HK-2 (cell line): ENCODE measurements at regions not wholly inside any gene's neighbourhood (a gene's known extent, or its start where the extent isn't known, plus 50 kb on each side); places are given as distances from the start of the nearest gene placed in this dataset.
"Not testable (repeated sequence)": the region's sequence is repeated elsewhere in the genome, so short reads cannot be mapped to it uniquely, and the experiment has no call there.

Experiments used
- DNase-seq: peaks from one replicate; pipeline ENCODE4 v3.0.0-alpha.2; 2018; ENCODE audit not compliant: unreplicated experiment

DNA sequence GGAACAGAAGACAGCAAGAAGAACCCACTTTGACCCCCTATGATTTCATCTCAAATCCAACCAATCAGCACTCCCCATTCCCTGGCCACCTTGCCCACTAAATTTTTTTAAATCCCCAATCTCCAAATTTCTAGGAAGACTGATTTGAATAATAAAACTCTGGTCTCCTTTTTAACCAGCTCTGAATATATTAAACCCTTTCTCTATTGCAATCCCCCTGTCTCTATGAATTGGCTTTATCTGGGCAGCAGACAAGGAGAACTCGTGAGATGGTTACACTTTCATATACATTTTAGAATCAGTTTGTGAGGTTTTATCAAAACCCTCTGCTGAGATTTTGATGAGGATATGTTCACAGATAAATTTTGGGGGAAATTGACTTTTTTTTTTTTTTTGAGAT, 90.3 kb upstream of the TRIM24 start:
- no peak for DNase-seq

DNA sequence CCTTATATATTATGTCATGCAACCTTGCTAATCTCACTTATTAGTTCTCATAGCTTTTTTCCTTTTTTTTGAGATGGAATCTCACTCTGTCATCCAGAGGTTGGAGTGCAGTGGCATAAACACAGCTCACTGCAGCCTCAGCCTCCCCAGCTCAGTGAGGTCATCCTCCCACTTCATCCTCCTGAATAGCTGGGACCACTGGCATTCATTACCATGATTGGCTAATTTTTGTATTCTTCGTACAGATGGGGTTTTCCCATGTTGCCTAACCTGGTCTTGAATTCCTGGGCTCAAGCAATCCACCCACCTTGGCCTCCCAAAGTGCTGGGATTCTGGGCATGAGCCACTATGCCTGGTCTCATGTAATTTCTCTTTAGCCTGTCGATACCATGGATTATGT, 89.1 kb upstream of the TRIM24 start:
- no peak for DNase-seq

DNA sequence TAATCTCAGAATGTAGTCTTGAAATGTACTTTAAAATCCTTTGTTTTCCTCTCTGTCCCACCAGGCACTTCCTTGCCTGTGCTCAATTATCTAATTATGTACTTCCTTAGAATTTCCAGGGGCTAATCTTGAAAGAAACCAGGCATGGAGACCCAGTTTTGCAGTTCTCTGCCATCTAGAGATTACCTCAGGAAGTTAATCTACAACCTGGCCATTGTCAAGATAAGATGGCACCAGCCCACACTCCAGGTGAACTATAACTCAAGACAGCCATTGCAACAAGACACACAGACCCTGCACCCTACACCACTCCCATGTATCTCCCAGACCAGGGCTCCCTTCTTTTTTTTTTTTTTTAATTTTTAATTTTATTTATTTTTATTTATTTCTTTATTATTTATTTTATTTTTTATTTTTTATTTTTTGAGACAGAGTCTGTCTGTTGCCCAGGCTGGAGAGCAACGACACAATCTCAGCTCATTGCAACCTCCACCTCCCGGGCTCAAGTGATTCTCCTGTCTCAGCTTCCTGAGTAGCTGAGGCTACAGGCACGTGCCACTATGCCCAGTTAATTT, 85.9 kb upstream of the TRIM24 start:
- no peak for DNase-seq

DNA sequence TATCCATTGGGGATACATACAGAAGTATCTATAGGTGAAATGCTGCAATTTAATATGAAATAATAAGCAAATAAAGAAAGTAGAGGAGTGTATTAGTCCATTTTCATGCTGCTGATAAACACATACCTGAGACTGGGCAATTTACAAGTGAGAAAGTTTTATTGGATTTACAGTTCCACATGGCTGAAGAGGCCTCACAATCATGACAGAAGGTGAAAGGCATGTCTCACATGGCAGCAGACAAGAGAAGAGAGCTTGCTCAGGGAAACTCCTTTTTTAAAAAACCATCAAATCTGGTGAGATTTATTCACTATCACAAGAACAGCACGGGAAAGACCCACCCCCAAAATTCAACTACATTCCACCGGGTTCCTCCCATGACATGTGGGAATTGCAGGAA, 82.8 kb upstream of the TRIM24 start:
- no peak for DNase-seq

DNA sequence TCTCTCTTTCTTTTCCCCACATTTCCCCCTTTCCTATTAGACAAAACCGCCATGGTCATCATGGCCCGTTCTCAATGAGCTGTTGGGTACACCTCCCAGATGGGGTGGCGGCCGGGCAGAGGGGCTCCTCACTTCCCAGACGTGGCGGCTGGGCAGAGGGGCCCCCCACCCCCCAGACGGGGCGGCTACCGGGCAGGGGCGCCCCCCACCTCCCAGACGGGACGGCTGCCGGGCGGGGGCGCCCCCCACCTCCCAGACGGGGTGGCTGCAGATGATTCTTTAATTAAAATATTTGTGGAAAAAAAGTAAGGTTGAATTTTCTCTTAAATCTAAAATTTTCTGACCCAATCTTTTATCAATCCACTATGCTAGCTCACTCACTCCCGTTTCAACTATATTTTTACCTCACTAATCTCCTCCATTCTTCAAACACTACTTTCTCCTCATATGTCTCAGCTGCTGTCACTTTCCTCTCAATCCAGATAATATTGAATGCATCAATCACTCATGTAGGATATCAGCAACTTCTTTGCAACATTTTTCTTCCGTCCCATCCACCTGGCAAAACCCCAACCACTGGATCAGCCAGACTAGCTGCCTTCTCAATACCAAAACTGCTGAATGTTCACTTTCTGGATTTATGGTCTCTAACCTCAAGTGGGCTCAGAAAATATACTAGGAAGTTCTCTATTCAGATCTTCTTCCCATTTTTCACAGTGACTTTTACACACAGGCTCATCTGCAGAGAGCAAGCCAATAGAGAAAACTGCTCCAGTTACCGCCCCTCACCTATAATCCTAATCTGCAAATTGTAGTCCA, 81.1 kb upstream of the TRIM24 start:
- DNase-seq, result no peak

DNA sequence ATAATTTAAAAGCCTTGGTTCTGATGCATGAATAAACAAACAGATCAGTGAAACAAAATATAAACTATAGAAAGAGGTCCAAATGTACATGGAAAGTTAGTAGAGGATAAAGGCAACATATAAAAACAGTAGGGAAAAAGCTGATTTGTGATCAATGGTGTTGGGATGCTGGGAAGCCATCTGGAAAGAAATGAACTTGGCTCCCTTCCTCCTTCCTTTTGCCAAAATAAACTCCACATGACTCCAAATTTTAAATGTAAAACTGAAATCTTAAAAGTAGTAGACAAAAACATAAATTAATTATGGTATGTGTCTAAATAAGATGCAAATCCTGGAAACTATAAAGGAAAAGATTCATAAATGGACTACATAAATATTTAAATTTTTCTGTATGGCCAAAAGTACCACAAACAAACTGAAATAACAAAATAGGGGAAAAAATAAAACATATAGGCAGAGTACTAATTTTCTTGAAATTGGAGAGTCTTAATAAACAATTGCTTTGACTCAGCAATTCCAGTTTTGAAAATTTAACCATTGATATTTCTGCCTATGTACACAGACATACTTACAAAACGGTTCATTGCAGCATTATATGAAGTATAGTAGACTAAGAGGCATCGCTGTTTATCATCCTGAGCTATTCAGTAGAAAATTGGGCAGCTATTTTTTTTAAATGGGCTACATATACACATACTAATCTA, 77.0 kb upstream of the TRIM24 start:
- DNase-seq, result no peak

DNA sequence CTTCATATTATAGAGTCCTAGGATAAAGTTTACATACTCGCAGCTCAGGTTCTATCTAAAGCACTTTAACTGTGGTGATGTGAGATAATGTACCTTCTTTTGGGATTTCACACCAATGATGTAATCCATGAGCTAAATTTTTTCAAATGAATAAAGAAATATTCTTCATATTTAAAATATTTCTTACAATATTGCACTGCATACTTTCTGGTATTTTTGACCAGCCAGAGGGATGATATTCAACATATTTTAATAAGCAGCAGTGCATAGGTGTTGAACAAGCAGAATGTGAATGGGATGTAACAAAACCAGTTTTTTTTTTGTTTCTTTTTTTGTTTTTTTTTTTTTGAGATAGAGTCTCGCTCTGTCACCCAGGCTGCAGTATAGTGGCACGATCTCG, 73.2 kb upstream of the TRIM24 start:
- DNase-seq, result no peak

DNA sequence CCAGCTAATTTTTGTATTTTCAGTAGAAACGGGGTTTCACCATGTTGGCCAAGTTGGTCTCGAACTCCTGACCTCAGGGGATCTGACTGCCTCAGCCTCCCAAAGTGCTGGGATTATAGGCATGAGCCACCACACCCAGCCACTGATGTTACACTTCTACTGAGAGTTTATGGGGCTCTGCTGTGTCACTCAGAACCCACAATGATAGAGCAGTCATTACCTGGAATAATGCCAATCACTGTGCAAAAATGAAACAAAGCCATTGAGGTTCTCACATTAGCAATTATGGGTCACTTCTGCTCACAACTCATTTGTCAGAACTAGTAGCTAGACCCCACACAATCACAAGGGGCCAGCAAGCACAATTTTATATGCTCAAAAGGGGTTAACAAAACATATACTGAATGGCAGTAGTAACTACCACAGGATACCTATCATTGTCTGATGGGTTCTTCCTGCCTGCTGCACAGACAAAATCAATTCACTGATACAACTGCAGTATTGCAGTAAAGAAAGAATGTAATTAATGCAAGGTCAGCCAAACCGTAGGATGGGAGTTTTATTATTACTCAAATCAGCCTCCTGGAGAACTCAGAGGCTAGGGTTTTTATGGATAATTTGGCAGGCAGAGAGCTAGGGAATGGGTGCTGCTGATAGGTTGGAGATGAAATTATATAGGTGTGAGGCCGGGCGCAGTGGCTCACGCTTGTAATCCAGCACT, 72.1 kb upstream of the TRIM24 start:
- DNase-seq, result no peak

DNA sequence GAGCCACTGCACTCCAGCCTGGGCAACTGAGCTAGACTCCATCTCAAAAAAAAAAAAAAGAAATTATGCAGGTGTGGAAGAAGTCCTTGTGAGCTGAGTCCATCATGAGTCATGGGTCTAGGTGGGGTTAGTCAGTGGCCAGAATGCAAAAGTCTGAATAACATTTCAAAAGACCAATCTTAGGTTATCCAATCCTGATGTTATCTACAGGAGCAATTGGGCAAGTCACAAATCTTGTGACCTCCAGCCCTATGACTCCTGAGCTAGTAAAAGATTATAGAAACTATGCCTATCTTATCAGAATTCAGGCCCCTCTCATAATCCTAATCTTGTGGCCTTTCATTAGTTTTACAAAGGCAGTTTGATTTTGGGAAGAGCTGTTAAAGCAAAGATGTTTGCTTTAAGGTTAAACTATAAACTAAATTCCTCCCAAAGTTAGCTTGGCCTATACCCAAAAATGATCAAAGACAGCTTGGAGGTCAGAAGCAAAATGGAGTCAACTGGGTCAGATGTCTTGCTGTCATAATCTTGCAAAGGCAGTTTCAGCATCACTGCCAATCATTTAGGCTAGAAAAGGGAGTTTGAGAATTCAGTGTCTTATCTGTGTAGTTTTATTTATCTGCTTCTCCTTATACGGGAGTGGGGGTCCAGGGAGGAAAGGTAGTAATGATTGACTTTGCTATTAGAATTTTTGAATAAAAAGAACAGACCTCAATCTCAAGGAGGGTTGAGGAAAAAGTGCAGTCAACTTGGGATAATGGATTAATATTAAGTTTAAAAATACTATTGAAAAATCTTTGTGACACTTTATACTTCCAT, 71.2 kb upstream of the TRIM24 start:
- DNase-seq, result no peak

DNA sequence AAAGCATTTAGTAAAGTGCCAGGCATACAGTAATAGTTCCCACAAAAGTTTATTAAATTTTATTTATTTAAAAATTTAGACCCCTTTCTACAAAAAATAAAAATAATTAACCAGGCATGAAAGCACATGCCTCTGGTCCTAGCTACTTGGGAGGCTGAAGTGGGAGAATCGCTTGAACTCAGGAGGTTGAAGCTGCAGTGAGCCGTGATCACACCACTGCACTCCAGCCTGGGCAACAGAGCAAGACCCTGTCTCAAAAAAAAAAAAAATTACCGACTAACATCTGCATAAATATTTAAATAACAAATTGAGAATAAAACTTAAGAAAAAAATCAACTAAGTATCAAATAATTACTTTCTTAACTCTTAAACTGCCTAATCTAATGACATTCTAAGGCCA, 64.3 kb upstream of the TRIM24 start:
- no peak for DNase-seq

DNA sequence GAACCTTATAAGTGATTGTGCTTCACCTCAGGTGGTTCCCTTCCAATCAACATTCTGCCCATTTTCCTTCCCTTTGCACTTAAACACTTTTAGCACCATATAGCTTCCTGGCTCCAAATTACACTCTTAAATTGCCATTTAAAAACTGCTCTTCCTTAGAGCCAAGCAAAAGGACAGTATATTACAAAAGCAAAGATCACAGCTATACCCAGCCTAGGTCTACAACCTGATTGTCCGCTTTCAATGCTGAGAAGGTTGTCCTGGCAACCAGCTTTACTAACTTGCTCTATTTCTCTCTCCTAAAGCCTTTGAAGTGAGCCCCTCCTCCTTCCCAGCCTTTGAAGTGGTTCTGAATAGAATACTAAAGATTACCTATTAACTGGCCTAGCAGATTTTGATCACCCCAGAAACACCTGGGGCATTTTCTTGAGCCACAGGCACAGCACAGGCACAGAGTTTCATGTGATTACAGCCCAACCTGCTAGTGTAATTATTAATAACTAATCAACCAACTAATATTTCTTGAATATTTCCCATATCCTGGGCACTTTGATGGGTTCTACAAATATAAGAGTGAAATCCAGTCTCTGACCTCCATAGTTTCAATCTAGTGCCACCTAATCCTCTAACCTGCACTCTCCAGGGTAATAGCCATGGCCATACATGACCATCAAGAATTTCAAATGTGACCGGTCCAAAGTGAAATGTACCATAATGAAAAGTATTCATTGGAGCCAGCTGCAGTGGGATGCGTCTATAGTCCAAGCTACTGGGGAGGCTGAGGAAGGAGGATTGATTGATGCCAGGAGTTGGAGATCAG, 63.6 kb upstream of the TRIM24 start:
- DNase-seq, result no peak

DNA sequence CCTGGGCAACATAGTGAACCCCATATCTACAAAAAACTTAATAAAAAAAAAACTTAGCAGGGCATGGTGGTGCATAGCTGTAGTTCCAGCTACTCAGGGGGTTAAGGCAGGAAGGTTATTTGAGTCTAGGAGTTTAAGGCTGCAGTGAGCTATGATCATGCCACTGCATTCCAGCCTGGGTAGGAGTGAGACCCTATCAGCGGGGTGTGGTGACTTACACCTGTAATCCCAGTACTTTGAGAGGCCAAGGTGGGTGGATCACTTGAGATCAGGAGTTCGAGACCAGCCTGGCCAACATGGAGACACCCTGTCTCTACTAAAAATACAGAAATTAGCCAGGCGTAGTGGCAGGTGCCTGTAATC, 63.0 kb upstream of the TRIM24 start:
- DNase-seq, result not testable (repeated sequence)

DNA sequence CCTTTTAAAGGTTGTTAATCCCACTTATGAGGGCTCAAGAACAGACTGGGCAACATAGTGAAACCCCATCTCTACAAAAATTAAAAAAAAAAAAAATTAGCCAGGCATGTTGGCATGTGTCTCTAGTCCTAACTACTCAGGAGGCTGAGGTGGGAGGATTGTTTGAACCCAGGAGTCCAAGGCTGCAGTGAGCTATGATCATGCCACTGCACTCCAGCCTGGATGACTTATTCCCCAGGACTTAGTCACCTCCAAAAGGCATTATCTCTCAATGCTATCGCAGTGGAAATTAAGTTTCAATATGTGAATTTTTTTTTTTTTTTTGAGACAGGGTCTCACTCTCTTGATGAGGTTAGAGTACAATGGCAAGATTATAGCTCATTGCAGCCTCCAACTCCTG, 61.2 kb upstream of the TRIM24 start:
- no peak for DNase-seq

DNA sequence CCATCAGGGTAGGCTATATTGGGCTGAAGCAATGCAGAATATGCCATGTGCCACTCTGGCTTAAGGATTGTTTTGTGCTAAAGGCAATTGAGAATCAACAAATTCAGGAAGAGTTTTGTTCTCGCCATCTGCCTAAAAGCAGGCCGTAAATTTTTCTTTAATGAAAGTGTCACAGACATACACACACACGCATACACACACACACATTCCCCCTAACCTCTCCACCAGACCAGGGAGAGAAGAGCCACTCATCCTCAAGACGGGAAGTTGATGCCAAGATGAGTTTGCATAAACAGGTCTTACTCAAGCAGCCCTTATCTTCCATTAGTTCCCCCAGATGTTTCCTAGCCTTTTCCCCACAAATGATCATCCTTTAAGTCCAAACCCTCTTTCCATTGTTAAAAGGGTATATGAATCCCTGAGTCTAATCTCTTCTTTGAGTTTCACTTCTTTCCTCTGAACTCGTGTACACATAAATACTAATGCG, 59.6 kb upstream of the TRIM24 start:
- DNase-seq, result no peak

DNA sequence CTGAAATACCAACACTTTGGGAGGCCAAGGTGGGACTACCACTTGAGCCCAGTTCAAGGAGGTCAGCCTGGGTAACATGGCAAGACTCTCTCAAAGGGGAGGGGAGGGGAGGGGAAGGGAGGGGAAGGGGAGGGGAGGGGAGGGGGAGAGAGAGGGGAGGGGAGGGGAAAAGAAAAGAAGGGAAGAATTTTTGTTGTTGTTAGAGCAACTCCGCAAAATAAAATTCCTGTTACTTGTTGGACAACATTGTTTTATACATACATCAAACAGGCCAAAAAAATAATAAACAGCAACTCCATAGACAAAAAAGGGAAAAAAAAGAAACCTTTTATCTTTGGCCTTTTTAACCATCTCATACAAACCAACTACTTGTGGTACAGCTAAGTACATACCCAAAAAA, 57.3 kb upstream of the TRIM24 start:
- no peak for DNase-seq

DNA sequence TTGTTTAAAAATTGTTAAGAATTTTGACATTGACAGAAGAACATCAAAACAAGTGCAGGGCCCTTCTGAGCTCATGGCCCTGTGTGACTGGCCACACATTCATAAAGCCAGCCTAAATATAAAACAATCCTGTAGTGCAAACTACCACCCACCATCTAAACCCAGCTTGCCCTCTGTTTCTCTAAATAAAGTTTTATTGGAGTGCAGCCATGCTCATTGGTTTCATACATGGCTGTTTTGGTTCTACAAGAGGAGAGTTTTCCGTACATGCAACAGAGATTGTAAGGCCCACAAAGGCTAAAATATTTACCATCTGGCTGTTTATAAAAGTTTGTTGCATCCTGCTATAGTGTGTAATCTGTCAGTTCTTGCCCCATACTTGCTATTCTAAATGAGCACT, 54.6 kb upstream of the TRIM24 start:
- no peak for DNase-seq

DNA sequence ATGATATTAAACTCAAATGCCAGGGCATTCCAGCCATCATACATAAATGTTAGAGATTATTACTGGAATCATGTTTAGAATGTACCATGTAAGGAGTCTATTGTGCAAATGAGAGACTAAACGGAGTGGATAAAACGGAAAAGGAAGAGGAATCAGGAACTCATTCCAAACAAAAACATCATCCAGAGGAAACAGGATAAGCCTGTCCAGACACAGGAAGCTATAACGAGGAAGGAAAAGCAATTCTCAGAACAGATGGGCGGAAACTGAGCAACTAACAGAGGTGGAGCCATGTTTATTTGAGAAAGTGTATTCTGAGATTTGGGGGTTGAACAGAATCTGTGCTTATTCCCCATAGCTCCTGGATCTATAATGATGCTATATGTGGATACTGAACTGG, 52.3 kb upstream of the TRIM24 start:
- no peak for DNase-seq
